WERI-Rb-1 (cell line): ENCODE measurements at regions not wholly inside any gene's neighbourhood (a gene's known extent, or its start where the extent isn't known, plus 50 kb on each side); places are given as distances from the start of the nearest gene placed in this dataset.

Experiments
- DNase-seq: peaks from one replicate; pipeline ENCODE4 v3.0.0-alpha.2; 2020
- H3K27ac ChIP-seq: fragments of 250-450 bp; sonication (Bioruptor Pico); 2 replicates; pipeline ENCODE4 v1.5.1; 2020; ENCODE audit warnings: mild to moderate bottlenecking, moderate library complexity
- H3K27me3 ChIP-seq: fragments of 250-450 bp; sonication (Bioruptor Pico); 2 replicates; pipeline ENCODE4 v1.5.1; 2021; ENCODE audit warnings: mild to moderate bottlenecking, low read depth, moderate library complexity; ENCODE audit not compliant: insufficient read depth, severe bottlenecking
- H3K36me3 ChIP-seq: fragments of 250-450 bp; sonication (Bioruptor Pico); 2 replicates; pipeline ENCODE4 v1.5.1; 2020; ENCODE audit warnings: mild to moderate bottlenecking, moderate library complexity
- H3K4me3 ChIP-seq: 2 replicates; pipeline ENCODE4 v1.5.1; 2011; ENCODE audit warnings: low read depth, mild to moderate bottlenecking, control low read depth, low read length
- H3K9me3 ChIP-seq: fragments of 250-450 bp; sonication (Bioruptor Pico); 2 replicates; pipeline ENCODE4 v1.5.1; 2021; ENCODE audit warnings: mild to moderate bottlenecking, moderate library complexity; ENCODE audit not compliant: severe bottlenecking
- TF ChIP-seq, protein P1 (sequence below): IDR thresholded peaks from 2 replicates; pipeline ENCODE4 v1.5.1; 2011; ENCODE audit warnings: low read depth, mild to moderate bottlenecking, control low read depth, inconsistent platforms, low read length

DNA sequence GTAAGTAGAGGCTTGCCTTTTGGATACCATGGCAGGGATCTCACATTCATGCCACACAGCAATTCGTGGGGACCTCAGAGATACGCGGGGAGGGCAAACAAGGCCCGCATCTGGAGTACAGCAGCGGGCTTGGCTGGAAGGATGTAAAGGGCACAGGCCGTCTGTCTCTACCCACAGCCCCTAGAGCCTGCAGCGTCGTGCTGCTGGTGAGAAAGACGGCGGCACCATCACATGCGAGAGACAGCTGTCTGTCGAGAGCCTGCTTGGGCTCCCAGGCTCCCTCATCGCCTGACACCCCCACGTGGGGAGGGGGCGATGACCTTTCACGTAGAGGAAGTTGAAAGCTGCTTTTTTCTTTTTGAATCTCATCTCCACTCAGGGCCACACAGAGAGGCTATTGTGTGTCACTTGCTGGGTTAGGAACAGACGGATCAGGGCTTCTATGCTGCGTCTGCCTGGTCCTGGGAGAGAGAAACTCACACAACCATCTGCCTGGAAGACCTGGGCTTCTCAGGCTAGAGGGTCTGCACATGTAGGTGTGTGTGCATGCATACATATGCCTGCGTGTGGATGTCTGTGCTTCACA, 134.6 kb upstream of the PPP1R26 start:
- no peaks in the 10 kb centered on the region for H3K36me3 ChIP-seq
- H3K4me3 ChIP-seq: no peak overlapping the region
- TF ChIP-seq, protein P1, sequence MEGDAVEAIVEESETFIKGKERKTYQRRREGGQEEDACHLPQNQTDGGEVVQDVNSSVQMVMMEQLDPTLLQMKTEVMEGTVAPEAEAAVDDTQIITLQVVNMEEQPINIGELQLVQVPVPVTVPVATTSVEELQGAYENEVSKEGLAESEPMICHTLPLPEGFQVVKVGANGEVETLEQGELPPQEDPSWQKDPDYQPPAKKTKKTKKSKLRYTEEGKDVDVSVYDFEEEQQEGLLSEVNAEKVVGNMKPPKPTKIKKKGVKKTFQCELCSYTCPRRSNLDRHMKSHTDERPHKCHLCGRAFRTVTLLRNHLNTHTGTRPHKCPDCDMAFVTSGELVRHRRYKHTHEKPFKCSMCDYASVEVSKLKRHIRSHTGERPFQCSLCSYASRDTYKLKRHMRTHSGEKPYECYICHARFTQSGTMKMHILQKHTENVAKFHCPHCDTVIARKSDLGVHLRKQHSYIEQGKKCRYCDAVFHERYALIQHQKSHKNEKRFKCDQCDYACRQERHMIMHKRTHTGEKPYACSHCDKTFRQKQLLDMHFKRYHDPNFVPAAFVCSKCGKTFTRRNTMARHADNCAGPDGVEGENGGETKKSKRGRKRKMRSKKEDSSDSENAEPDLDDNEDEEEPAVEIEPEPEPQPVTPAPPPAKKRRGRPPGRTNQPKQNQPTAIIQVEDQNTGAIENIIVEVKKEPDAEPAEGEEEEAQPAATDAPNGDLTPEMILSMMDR: no peak
- no peak overlapping the region for H3K27ac ChIP-seq
- H3K9me3 ChIP-seq: no peaks in the 10 kb centered on the region
- H3K27me3 ChIP-seq: no peaks in the 10 kb centered on the region
- DNase-seq: no peak

DNA sequence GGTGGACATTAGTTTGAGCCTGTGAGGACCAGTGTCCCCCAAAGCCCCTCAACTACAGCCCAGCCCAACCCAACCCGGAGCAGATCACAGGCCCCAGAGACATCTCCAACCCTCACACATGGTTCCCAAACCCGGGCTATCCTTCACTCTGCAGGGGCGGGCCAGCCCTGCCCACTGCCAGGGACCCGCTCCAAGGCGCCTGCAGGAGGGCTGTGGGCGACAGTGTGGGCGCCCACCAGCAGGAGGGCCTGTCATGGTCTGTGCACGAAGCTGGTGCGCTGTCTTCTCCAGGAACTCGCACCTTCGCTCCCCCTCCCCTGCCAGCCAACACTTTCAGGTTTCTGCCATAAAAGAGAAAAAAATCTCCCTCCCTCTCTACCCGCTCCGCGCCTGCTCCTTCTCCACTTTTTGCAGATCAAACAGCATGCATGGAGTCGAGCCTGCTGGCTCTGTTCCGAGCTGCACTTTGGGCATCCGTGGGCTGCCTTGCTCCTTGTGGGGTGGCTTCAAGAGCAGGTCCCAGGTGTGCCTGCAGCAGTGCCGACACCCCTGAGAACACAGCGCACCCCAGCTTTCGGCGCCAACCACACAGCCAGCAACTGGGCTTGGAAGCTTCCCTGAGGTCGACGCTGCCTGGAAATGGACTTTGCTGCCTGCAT, 133.7 kb upstream of the PPP1R26 start:
- Histone ChIP-seq H3K9me3 (no peaks in the 10 kb centered on the region), H3K27me3 (no peaks in the 10 kb centered on the region)

DNA sequence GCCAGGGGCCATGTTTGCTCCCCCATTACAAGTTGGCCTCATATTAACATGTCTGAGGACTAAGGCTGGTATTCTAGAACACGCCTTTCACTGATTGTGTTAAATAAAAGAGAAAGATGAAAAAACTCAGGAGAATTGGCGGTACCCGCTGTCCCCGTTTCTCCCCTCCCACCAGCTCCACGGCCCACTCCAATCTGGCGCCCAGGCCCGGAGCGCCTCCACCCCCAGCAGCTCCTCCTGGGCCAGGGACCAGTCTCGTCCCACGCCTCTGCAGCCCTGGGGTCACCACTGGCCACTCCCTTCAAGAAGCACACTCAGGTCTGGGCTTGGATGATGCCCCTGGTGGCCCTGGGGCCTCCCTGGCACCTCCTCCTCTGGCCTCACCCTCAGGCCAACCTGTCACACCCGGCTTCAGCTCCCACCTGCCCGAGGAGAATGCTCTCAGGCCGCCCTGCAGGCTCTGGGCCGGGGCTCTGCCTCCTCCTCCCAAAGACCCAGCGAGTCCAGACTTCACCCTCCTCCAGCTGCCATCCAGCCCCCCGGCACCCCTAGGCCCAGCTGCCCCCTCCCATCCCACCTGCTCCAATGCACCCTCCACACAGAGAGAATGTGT, 133.0 kb upstream of the PPP1R26 start:
- Histone ChIP-seq H3K27ac (no peak overlapping the region), H3K4me3 (no peak overlapping the region), H3K9me3 (no peaks in the 10 kb centered on the region), H3K27me3 (no peaks in the 10 kb centered on the region), H3K36me3 (no peaks in the 10 kb centered on the region)
- DNase-seq: no peak
- TF ChIP-seq, protein P1: no peak

More for the DNA sequence above, 133.7 kb upstream of the PPP1R26 start:
- TF ChIP-seq, protein P1: no peak
- Histone ChIP-seq H3K36me3 (no peaks in the 10 kb centered on the region), H3K27ac (no peak overlapping the region), H3K4me3 (no peak overlapping the region)
- DNase-seq: no peak

DNA sequence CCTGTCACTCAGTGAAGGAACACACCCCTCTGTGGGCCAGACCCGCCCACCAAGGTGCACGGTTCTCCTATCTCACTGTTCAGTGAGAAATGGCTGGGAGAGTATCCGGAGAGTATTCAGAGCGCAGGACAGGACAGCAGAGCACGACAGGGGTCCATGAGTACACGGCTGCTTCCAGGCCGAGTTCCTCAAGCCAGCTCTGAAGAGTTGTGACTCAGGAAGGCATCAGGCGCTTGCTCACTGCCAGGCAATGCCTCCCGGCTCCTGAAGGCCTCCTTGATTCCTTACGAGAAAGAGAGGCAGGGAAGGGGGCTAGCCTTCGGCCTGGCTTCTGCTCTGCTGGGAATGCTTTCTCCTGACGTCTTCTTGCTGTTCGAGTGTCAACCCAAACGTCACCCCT, 132.1 kb upstream of the PPP1R26 start:
- Histone ChIP-seq H3K27me3 (no peaks in the 10 kb centered on the region), H3K27ac (no peak overlapping the region), H3K9me3 (no peaks in the 10 kb centered on the region)

DNA sequence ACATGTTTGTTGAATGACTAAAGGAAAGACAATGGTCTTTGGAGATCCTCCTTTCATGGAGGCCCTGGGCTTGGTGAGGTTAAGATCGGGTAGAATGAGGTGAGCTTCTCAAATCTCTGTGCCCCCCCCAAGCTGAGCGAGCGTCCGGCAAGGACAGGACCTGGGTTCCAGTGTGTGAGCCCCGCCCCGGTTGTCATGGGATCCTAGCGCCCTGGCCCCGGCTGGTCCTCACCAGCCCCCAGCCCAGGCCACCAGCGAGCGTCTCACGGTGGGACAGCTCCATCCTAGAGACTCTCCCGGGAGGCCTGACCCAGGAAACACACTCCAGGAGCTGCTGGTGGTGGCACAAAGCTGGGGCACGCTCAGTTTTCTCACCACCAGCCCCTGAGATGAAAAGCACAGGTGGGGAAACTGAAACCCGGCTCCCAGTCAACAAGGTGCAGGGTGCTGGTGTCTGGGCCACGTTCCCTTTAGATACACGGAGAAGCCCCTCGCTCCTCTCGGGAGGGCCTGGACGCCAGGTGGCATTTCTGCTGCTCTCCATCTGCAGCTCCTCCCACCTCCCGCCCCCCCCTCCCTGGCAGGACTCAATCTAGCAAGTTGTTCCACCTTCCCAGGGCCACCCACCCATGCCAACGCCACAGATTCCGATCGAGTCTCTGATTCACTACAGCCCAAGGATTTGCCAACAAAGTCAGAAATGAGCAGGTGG, 131.3 kb upstream of the PPP1R26 start:
- no peak overlapping the region for H3K4me3 ChIP-seq
- TF ChIP-seq, protein P1: no peak
- H3K9me3 ChIP-seq: no peaks in the 10 kb centered on the region
- no peaks in the 10 kb centered on the region for H3K36me3 ChIP-seq
- H3K27me3 ChIP-seq: no peaks in the 10 kb centered on the region
- no peak for DNase-seq
- no peak overlapping the region for H3K27ac ChIP-seq

More for the DNA sequence above, 132.1 kb upstream of the PPP1R26 start:
- Histone ChIP-seq H3K36me3 (no peaks in the 10 kb centered on the region), H3K4me3 (no peak overlapping the region)
- DNase-seq: no peak
- TF ChIP-seq, protein P1: no peak
